GM21786 (cell line): ENCODE measurements at regions not wholly inside any gene's neighbourhood (a gene's known extent, or its start where the extent isn't known, plus 50 kb on each side); places are given as distances from the start of the nearest gene placed in this dataset.
"Not testable (repeated sequence)": the region's sequence is repeated elsewhere in the genome, so short reads cannot be mapped to it uniquely, and the experiment has no call there.

Experiments
- ATAC-seq: cut with Tn5 transposase; IDR thresholded peaks from one replicate; pipeline ENCODE4 v1.9.1; 2021; ENCODE audit not compliant: unreplicated experiment

- ATAC-seq, result no peak
These were observed 258.6 kb downstream of the STIM2 start for GRCh38 chr4:27119239-27119638.

- no peak for ATAC-seq
These were observed 261.2 kb downstream of the STIM2 start for GRCh38 chr4:27121830-27122229.

DNA sequence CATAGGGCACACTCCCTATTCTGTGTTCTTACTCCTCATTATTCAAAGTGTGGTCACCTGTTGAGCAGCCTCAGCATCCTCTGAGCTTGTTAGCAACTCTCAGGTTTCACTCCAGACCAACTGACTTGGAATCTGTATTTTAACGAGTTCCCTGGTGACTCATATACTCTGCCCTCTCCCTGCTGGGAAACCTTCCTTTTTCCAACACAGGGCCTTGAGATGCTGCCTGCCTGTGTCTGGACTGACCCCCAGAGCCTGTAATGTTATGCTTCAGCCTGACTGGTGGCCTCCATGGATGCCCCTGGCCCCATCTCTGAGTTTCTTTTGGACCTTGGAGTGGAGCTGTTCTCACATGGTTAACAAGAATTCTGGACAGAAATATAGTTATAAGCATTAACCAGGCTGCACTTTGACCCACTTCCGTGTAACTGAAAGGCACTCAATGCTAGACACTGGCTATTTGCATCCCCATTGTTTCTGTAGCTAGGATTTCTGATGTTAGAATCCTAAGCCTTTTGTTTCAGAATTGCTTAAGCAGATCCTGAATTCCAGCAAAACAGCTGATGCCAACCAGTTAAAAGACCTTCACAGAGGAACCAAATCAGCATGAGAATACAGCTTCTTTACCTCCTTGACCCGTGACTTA lies 262.6 kb downstream of the STIM2 start:
- ATAC-seq, result no peak

- ATAC-seq, result no peak
These were observed 263.1 kb downstream of the STIM2 start for GRCh38 chr4:27123769-27124124.

DNA sequence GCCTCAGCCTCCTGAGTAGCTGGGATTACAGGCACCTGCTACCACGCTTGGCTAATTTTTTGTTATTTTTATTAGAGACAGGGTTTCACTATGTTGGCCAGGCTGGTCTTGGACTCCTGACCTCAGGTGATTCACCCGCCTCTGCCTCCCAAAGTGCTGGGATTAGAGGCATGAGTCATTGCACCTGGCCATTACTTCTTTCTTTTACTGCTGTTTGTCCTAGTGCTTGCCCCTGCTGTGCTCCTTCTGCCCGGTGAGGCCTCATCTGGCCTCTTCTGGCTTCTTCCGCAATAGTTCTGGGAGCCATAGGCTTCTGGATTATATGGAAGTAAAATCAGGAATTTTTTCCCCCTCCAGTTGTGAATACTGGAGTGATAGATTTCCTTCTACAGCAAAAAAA lies 266.3 kb downstream of the STIM2 start:
- not testable (repeated sequence) for ATAC-seq

- no peak for ATAC-seq
These were observed 267.8 kb downstream of the STIM2 start for GRCh38 chr4:27128443-27128842.

GRCh38 chr4:27129871-27130366 lies 269.3 kb downstream of the STIM2 start:
- ATAC-seq, result no peak

GRCh38 chr4:27132497-27132896 lies 271.9 kb downstream of the STIM2 start:
- no peak for ATAC-seq

- no peak for ATAC-seq
These were observed 279.8 kb downstream of the STIM2 start for GRCh38 chr4:27140486-27140885.

GRCh38 chr4:27141530-27141929 lies 280.9 kb downstream of the STIM2 start:
- no peak for ATAC-seq

DNA sequence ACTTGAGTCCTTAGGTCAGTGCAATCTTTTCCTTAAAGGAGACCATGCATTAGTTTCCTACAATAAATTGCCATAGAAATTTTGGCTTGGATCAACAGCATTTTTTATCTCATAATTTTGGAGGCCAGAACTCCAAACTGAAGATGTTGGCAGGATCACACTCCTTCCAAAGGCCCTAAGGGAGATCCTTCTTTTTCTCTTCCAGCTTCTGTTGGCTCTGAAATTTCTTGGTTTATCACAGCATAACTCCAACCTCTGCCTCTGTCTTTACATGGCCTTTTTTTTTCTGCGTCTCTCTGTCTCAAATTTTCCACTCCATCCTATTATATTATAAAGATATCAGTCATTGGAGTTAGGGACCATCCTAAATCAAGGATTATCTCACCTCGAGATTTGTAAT lies 282.2 kb downstream of the STIM2 start:
- ATAC-seq, result no peak

DNA sequence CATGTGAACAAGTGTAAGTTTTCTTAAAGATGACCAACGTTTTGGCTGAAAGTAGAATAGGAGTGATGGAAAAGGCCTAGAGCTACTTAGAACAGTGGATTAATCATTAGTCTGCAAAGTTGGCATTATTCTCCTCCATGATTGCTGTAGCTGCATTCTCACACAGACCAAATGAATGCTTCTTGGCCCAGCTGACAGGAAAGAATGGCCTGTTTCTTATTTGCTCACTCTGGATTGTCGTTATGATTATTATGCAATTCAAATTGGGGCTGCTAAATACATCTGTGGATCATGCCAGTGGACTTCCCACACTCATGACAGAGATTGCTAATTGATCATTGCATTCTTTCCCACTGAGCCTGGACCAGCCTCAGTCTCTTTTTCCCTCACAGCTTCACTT lies 285.0 kb downstream of the STIM2 start:
- no peak for ATAC-seq

GRCh38 chr4:27148211-27148895 lies 287.7 kb downstream of the STIM2 start:
- ATAC-seq, result no peak

DNA sequence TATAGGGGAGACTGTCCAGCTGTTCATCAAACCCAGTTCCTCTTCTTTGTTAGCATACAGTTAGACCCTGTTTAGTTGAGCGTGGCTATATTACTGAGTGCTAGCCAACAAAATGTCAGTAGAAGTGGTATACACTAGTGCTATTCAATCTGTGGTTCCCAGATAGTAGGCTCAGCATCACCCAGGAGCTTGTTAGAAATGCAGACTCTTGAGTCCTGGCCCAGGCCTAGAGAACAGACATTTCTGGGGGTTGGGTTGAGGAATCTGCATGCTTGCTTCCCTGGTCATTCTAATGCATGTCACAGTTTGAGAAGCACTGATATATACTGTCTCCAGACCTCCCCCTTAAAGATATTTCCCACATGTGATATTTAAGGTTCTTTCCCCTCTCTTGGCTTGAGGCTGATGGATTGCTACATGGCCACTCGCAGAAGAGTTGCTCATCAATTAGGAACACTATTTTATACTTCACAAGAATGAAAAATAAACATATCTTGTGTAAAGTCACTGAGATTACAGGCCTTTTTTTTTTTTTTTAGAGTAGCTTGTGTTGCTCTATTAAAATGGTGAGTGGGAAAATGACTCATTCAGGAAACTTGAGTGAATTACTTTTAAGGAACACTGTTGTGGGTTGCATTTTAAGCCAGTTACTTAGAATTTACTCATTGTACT lies 289.0 kb downstream of the STIM2 start:
- no peak for ATAC-seq

- ATAC-seq, result no peak
These were observed 292.1 kb downstream of the STIM2 start for GRCh38 chr4:27152703-27153102.

DNA sequence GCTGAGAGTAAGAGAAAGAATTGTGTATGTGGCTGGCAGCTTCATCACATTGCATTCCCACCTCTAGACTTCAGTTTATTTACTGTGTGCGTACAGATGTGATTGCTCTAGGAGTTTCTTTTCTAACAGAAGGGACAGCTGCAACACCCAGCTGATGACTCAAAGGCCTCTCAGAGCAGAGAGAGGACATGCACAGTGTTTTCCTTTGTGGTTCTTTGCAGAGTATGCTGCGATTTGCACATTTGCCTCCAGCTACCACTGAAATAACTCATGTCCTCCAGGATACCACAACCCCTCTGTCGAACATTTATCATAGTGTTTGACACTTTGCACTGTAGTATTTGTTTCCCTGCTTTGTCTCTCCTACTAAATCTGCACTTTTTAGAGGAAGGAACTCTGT lies 294.1 kb downstream of the STIM2 start:
- no peak for ATAC-seq

GRCh38 chr4:27161191-27161590 lies 300.6 kb downstream of the STIM2 start:
- ATAC-seq, result no peak

DNA sequence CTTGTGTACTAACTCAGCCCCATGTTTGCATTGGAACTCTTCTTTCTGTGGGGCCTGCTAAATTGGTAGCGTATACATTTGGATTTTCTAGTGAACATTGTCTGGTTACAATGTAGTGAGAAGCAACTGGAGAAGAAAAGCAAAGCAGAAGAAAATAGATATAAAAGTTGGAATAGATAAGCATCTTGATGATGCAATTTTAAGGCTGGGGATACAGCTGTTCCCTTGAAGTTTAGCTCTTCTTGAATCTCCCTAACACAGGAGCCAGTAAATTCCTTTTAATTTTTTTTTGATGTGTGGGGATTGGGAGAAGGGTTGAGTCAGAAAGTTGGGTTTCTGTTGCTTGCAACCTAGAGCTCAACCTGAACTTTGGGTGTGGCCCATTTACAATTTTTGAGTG lies 308.1 kb downstream of the STIM2 start:
- no peak for ATAC-seq

DNA sequence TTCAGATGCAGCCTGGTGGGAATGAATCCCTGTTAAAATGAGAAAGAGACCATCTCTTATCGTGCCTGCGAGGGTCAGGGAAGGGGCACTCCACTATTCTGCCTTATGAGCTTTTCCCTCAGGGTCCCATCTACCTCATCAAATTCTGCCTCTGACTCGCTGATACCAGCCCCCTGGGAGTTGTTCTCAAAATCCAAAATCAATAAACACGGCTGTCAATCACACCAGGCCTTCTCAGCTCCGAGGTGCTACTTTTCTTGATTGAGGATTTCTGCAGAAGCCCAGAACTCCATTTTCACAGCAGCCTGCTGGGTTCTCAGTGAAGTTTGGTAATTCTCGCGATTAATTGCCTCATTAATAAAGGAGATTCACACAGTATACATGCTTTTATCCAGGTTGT lies 312.6 kb downstream of the STIM2 start:
- no peak for ATAC-seq

DNA sequence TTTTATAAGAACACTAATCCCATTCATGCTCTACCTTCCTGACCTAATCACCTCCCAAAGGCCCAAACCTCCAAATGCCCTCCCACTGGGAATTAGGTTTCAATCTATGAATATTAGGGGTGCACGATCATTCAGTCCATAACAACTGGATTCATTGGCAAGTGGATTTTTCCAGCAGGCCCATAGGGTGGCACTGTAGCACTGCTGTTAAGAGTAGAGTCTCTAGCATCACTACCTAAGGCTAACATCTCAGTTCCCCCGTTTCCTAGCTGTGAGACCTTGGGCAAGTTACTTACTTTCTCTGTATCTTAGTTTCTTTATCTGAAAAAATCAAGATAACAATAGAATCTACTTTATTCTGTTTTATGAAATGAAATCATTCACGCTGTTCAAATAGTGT lies 315.8 kb downstream of the STIM2 start:
- no peak for ATAC-seq

- no peak for ATAC-seq
These were observed 316.2 kb downstream of the STIM2 start for GRCh38 chr4:27176881-27177280.

DNA sequence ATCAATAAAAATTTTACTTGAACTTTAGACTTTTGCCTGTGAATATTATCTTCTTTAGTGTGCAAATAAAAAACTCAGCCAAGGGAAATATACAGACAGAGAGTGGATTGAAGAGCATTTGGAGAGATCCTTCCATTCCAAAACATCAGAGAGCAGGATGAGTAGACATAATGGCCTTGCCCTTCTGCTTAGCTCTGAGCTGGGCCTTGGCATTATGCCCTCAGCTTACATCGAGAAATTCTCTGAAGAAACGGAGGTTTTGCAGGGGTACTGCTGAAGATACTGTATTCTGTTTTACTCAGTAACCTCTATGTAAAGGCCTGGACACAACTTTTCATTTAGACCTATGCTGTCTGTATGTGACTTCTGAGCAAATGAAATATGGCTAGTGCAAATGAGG lies 317.4 kb downstream of the STIM2 start:
- no peak for ATAC-seq
